DND-41 (cell line): ENCODE measurements at regions not wholly inside any gene's neighbourhood (a gene's known extent, or its start where the extent isn't known, plus 50 kb on each side); places are given as distances from the start of the nearest gene placed in this dataset.

Experiments used
- ATAC-seq: fragments of 200-7000 bp; cut with Tn5 transposase; 3 replicates; pipeline ENCODE4 v1.9.1; 2021; ENCODE audit warnings: low read depth; ENCODE audit not compliant: insufficient read depth
- DNase-seq: peaks from one replicate; pipeline ENCODE4 v3.0.0-alpha.2; 2020
- H2AFZ ChIP-seq: 2 replicates; pipeline ENCODE4 v1.6.0; 2012; ENCODE audit warnings: low read depth, low read length
- H3K27ac ChIP-seq: 2 replicates; pipeline ENCODE4 v1.5.1; 2012; ENCODE audit warnings: low read length, inconsistent platforms
- H3K27me3 ChIP-seq: fragments of 200-600 bp; sonication (generic); 2 replicates; pipeline ENCODE4 v1.6.0; 2012; ENCODE audit warnings: low read length, mild to moderate bottlenecking, inconsistent platforms; ENCODE audit not compliant: insufficient read depth, poor library complexity
- H3K36me3 ChIP-seq: 2 replicates; pipeline ENCODE4 v1.5.1; 2012; ENCODE audit warnings: low read length, inconsistent platforms; ENCODE audit not compliant: insufficient read depth
- H3K4me1 ChIP-seq: 2 replicates; pipeline ENCODE4 v1.5.1; 2012; ENCODE audit warnings: mild to moderate bottlenecking, low read length; ENCODE audit not compliant: insufficient read depth
- H3K4me2 ChIP-seq: 2 replicates; pipeline ENCODE4 v1.6.0; 2012; ENCODE audit warnings: mild to moderate bottlenecking, moderate library complexity, low read length, inconsistent platforms; ENCODE audit not compliant: insufficient read depth
- H3K4me3 ChIP-seq, 2 experiments: fragments of 200-600 bp in 1 of 2; shearing (Covaris generic) in 1 of 2; 2 replicates each; pipeline ENCODE4 v1.5.1; 2012 to 2016; ENCODE audit warnings: inconsistent platforms in 2 of 2, low read length in 2 of 2, mild to moderate bottlenecking in 2 of 2, low read depth in 1 of 2, moderate library complexity in 1 of 2
- H3K79me2 ChIP-seq: 2 replicates; pipeline ENCODE4 v1.6.0; 2012; ENCODE audit warnings: low read length, inconsistent platforms; ENCODE audit not compliant: insufficient read depth
- H3K9ac ChIP-seq: 2 replicates; pipeline ENCODE4 v1.6.0; 2012; ENCODE audit warnings: low read depth, mild to moderate bottlenecking, inconsistent platforms, low read length, moderate library complexity
- H3K9me3 ChIP-seq: 2 replicates; pipeline ENCODE4 v1.5.1; 2012; ENCODE audit warnings: low read length, moderate library complexity, mild to moderate bottlenecking, inconsistent platforms; ENCODE audit not compliant: insufficient read depth, severe bottlenecking
- H4K20me1 ChIP-seq: 2 replicates; pipeline ENCODE4 v1.6.0; 2012; ENCODE audit warnings: low read length; ENCODE audit not compliant: insufficient read depth
- EZH2 ChIP-seq: IDR thresholded peaks from 3 replicates; pipeline ENCODE4 v1.6.1; 2012; ENCODE audit warnings: borderline replicate concordance, low read depth, mild to moderate bottlenecking, moderate library complexity, low read length, inconsistent platforms; ENCODE audit not compliant: severe bottlenecking
- TF ChIP-seq, protein P1 (sequence below): IDR thresholded peaks from 2 replicates; pipeline ENCODE4 v1.5.1; 2012; ENCODE audit warnings: borderline replicate concordance, low read length, moderate library complexity, mild to moderate bottlenecking; ENCODE audit not compliant: poor library complexity, severe bottlenecking; ENCODE audit errors: extremely low read depth

DNA sequence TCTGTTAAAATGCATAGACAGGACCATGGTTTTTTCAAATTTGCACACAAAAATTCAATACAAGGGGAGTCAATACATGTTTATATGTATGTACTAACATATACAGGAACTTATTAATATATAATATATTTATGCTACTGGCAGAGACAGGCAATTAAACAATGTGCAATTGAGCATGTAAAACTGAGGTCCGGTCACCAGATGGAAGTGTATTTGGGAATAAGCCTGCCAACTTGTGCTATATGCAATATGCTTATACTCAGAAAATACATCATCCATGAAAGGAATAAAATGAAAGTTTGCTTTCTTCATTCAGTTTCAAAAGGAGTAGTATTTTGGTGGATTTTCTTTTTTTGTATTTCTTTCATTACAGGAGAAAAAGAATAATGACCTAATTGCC, 640.2 kb upstream of the CXADR start:
- H3K9ac ChIP-seq: no peak overlapping the region
- DNase-seq (no peak), ATAC-seq (no peak)
- H3K27ac ChIP-seq: no peak overlapping the region
- no peak overlapping the region for H2AFZ ChIP-seq
- no peaks in the 10 kb centered on the region for H3K36me3 ChIP-seq
- TF ChIP-seq, protein P1, sequence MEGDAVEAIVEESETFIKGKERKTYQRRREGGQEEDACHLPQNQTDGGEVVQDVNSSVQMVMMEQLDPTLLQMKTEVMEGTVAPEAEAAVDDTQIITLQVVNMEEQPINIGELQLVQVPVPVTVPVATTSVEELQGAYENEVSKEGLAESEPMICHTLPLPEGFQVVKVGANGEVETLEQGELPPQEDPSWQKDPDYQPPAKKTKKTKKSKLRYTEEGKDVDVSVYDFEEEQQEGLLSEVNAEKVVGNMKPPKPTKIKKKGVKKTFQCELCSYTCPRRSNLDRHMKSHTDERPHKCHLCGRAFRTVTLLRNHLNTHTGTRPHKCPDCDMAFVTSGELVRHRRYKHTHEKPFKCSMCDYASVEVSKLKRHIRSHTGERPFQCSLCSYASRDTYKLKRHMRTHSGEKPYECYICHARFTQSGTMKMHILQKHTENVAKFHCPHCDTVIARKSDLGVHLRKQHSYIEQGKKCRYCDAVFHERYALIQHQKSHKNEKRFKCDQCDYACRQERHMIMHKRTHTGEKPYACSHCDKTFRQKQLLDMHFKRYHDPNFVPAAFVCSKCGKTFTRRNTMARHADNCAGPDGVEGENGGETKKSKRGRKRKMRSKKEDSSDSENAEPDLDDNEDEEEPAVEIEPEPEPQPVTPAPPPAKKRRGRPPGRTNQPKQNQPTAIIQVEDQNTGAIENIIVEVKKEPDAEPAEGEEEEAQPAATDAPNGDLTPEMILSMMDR: no peak
- TF ChIP-seq EZH2: no peak
- no peak overlapping the region for H3K4me3 ChIP-seq
- no peaks in the 10 kb centered on the region for H4K20me1 ChIP-seq
- H3K79me2 ChIP-seq: no peaks in the 10 kb centered on the region
- no peaks in the 10 kb centered on the region for H3K27me3 ChIP-seq
- no peaks in the 10 kb centered on the region for H3K4me1 ChIP-seq
- H3K9me3 ChIP-seq: no peaks in the 10 kb centered on the region
- no peak overlapping the region for H3K4me2 ChIP-seq

DNA sequence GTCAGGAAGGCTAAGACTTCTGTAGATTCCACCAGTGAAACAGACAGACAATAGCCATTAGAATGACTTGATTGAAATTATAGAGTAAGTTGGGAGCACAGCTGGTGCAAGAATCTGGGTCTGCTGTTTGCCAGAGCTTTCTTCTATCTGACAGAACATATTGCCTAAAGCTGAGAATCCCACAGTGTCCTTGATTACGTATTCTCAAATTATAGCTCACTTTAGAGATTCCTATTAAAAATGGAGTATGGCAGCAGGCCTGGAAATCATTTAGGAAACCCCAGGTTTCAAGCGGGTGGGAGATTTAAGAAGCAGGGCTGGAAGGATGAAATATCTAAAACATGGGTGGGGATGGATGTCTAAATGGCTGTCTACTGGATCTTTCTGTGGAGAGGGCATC, 639.7 kb upstream of the CXADR start:
- Histone ChIP-seq H3K36me3 (no peaks in the 10 kb centered on the region), H3K9ac (no peak overlapping the region), H3K27me3 (no peaks in the 10 kb centered on the region), H3K27ac (no peak overlapping the region), H3K79me2 (no peaks in the 10 kb centered on the region), H3K4me1 (no peaks in the 10 kb centered on the region), H2AFZ (no peak overlapping the region), H3K4me3 (no peak overlapping the region), H3K4me2 (no peak overlapping the region), H4K20me1 (no peaks in the 10 kb centered on the region), H3K9me3 (no peaks in the 10 kb centered on the region)
- DNase-seq (no peak), ATAC-seq (no peak)
- TF ChIP-seq EZH2: no peak
- TF ChIP-seq, protein P1: no peak

DNA sequence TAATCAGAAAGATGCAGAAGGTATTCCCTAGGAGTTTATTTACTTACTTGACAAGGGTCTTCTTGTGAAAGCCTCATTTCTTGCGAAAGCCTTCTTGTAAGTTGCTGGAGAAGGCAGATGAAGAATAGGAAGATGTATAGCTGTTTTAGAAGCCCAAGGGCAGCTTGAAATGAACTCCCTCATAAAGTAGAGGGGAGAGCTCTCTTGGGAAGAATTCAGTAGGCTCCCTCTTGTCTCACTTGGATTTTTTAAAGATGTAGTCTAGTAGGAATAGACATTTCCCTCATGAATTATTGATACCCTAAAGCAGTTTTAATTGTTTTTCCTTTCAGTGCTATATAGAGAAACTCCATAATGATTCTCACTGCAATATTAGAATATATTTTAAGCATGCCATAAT, 639.2 kb upstream of the CXADR start:
- no peaks in the 10 kb centered on the region for H3K36me3 ChIP-seq
- H3K27me3 ChIP-seq: no peaks in the 10 kb centered on the region
- H4K20me1 ChIP-seq: no peaks in the 10 kb centered on the region
- no peak overlapping the region for H2AFZ ChIP-seq
- H3K27ac ChIP-seq: no peak overlapping the region
- DNase-seq: no peak
- TF ChIP-seq, protein P1: no peak
- TF ChIP-seq EZH2: no peak
- H3K9ac ChIP-seq: no peak overlapping the region
- H3K4me3 ChIP-seq: no peak overlapping the region
- no peaks in the 10 kb centered on the region for H3K79me2 ChIP-seq
- ATAC-seq: no peak
- no peaks in the 10 kb centered on the region for H3K9me3 ChIP-seq
- no peaks in the 10 kb centered on the region for H3K4me1 ChIP-seq
- H3K4me2 ChIP-seq: no peak overlapping the region

DNA sequence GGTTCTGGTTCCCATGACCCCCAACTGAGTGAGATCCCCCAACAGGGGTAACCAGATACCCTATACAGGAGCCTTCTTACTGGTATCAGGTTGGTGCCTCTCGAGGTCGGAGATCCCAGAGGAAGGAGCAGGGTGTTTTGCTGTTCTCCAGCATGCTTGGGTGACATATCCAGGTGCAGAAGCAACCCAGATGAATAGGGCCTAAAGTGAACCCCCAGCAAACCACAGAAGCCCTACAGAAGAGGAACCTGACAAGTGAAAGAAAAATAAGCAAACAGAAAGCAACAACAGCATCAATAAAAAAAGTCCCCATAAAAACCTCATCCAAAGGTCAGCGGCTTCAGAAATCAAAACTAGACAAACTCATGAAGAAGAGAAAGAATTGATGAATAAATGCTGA, 633.4 kb upstream of the CXADR start:
- TF ChIP-seq, protein P1: no peak
- TF ChIP-seq EZH2: no peak
- ATAC-seq (0 out of 3 replicates have a peak, but pooled peaks have one; percentile 22), DNase-seq (peak; percentile 6)

More for the DNA sequence above, 633.4 kb upstream of the CXADR start:
- Histone ChIP-seq H3K9ac (no peak overlapping the region), H3K4me2 (no peak overlapping the region), H4K20me1 (no peaks in the 10 kb centered on the region), H3K4me3 (no peak overlapping the region), H2AFZ (no peak overlapping the region), H3K4me1 (peaks cover 9% of the 10 kb centered on the region; the same call in 1 of the 2 replicates), H3K27me3 (no peaks in the 10 kb centered on the region), H3K79me2 (no peaks in the 10 kb centered on the region), H3K9me3 (no peaks in the 10 kb centered on the region), H3K27ac (no peak overlapping the region), H3K36me3 (no peaks in the 10 kb centered on the region)
